ENCODE measurements at regions not wholly inside any gene's neighbourhood (a gene's known extent, or its start where the extent isn't known, plus 50 kb on each side); places are given as distances from the start of the nearest gene placed in this dataset.

DNA sequence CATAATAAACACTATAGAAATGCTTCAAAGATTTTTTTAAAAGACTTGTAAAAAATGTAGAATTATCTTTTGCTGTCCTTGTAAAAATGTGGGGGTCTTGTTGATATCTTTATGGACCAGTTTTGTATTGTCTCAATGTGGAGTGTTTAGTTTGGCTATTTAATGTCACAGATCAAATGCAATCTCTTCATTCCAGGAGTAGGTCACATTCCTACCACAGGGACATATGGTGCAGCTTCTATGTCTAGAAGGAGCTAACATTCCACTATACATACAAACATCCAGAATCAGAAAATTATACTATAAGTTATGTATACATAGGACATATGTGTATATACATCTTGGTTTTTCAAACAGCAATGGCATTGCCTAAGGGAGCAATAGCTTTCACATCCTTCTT, 345.7 kb downstream of the BMP4 start:
- Histone ChIP-seq H2AFZ (ENCODE audit: insufficient read depth, low read depth, low read length, poor library complexity, severe bottlenecking) (no peak overlapping the region), H3K79me2 (ENCODE audit: control insufficient read depth, insufficient read depth, low read length) (no peaks in the 10 kb centered on the region), H3K27me3 (replicated peaks in 1 of 4; ENCODE audit: control extremely low read depth in 1 of 4, control insufficient read depth in 3 of 4, insufficient read depth in 4 of 4, low read length in 3 of 4) (no peaks in the 10 kb centered on the region), H3K4me3 (ENCODE audit: control extremely low read depth in 1 of 5, extremely low read depth in 1 of 5, insufficient read depth in 1 of 5, low read depth in 2 of 5, low read length in 4 of 5) (no peak overlapping the region), H3K4me1 (ENCODE audit: control insufficient read depth in 2 of 2, insufficient read depth in 2 of 2, low read length in 2 of 2) (peaks cover 14 to 18% of the 10 kb centered on the region in 2 donors), H4K20me1 (ENCODE audit: control insufficient read depth, insufficient read depth, low read length, poor library complexity, severe bottlenecking) (no peaks in the 10 kb centered on the region), H3K4me2 (replicated peaks; ENCODE audit: low read depth, low read length, poor library complexity, severe bottlenecking) (no peak overlapping the region), H3K9ac (ENCODE audit: low read length) (no peak overlapping the region), H3K27ac (ENCODE audit: low read length in 2 of 2) (no peak overlapping the region), H3K9me3 (ENCODE audit: control extremely low read depth in 1 of 3, control insufficient read depth in 2 of 3, insufficient read depth in 1 of 3, low read length in 2 of 3) (no peaks in the 10 kb centered on the region), H3K36me3 (replicated peaks in 1 of 2; ENCODE audit: control extremely low read depth in 1 of 2, control insufficient read depth in 1 of 2, extremely low read depth in 1 of 2, insufficient read depth in 2 of 2, low read length in 1 of 2) (no peaks in the 10 kb centered on the region)
- DNase-seq (no peak), ATAC-seq (ENCODE audit: low read depth) (no peak)
- no peaks in the 10 kb centered on the region for H3K9me3 Mint-ChIP-seq (ENCODE audit: insufficient read depth)
- intact Hi-C loops (cut with micrococcal nuclease) = loop anchor here (5.0 kb wide), 3 partner anchors 74 to 1059 kb away; partner anchors contain the start of genes CDKN3, GPR137C and TXNDC16
- no peak overlapping the region for H3K27ac Mint-ChIP-seq
- H3K4me3 Mint-ChIP-seq = no peak overlapping the region
- ChIA-PET CTCF (no interaction called here), POLR2A (no interaction called here)
- TF ChIP-seq, protein P1, sequence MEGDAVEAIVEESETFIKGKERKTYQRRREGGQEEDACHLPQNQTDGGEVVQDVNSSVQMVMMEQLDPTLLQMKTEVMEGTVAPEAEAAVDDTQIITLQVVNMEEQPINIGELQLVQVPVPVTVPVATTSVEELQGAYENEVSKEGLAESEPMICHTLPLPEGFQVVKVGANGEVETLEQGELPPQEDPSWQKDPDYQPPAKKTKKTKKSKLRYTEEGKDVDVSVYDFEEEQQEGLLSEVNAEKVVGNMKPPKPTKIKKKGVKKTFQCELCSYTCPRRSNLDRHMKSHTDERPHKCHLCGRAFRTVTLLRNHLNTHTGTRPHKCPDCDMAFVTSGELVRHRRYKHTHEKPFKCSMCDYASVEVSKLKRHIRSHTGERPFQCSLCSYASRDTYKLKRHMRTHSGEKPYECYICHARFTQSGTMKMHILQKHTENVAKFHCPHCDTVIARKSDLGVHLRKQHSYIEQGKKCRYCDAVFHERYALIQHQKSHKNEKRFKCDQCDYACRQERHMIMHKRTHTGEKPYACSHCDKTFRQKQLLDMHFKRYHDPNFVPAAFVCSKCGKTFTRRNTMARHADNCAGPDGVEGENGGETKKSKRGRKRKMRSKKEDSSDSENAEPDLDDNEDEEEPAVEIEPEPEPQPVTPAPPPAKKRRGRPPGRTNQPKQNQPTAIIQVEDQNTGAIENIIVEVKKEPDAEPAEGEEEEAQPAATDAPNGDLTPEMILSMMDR (IDR thresholded peaks at IDR 0.05) = no peak
- peaks cover 47% of the 10 kb centered on the region for H3K4me1 Mint-ChIP-seq
- H3K27me3 Mint-ChIP-seq = peaks cover 2% of the 10 kb centered on the region

DNA sequence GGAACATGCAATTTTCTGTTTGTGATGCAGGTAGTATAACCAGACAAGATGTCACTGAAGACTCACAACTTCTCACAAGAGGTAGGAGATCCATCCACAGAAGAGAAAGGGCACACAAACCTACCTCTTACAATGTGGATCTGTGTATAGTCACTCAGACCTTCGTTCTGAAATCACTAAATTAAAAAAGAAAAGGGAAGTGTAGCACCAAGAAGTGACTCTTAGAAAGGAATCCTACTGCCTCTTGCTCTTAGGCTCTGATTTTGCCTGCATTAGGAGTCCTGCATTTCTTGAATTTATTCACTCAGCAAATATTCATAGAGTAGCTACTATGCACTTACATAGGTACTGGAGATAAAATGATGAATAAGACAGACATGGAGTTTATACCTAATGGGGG, 347.6 kb downstream of the BMP4 start:
- Histone ChIP-seq H4K20me1 (ENCODE audit: control insufficient read depth, insufficient read depth, low read length, poor library complexity, severe bottlenecking) (no peaks in the 10 kb centered on the region), H3K27ac (ENCODE audit: low read length in 2 of 2) (no peak overlapping the region), H3K9ac (ENCODE audit: low read length) (no peak overlapping the region), H3K4me1 (ENCODE audit: control insufficient read depth in 2 of 2, insufficient read depth in 2 of 2, low read length in 2 of 2) (peaks cover 14 to 15% of the 10 kb centered on the region in 2 donors), H2AFZ (ENCODE audit: insufficient read depth, low read depth, low read length, poor library complexity, severe bottlenecking) (no peak overlapping the region), H3K36me3 (replicated peaks in 1 of 2; ENCODE audit: control extremely low read depth in 1 of 2, control insufficient read depth in 1 of 2, extremely low read depth in 1 of 2, insufficient read depth in 2 of 2, low read length in 1 of 2) (no peaks in the 10 kb centered on the region), H3K79me2 (ENCODE audit: control insufficient read depth, insufficient read depth, low read length) (no peaks in the 10 kb centered on the region), H3K9me3 (ENCODE audit: control extremely low read depth in 1 of 3, control insufficient read depth in 2 of 3, insufficient read depth in 1 of 3, low read length in 2 of 3) (no peaks in the 10 kb centered on the region), H3K4me2 (replicated peaks; ENCODE audit: low read depth, low read length, poor library complexity, severe bottlenecking) (no peak overlapping the region), H3K27me3 (replicated peaks in 1 of 4; ENCODE audit: control extremely low read depth in 1 of 4, control insufficient read depth in 3 of 4, insufficient read depth in 4 of 4, low read length in 3 of 4) (no peaks in the 10 kb centered on the region), H3K4me3 (ENCODE audit: control extremely low read depth in 1 of 5, extremely low read depth in 1 of 5, insufficient read depth in 1 of 5, low read depth in 2 of 5, low read length in 4 of 5) (no peak overlapping the region)
- no peaks in the 10 kb centered on the region for H3K9me3 Mint-ChIP-seq (ENCODE audit: insufficient read depth)
- H3K27ac Mint-ChIP-seq = no peak overlapping the region
- ATAC-seq (ENCODE audit: low read depth) (no peak), DNase-seq (no peak)
- TF ChIP-seq, protein P1 (IDR thresholded peaks at IDR 0.05) = no peak
- no peak for TF ChIP-seq EZH2 (IDR thresholded peaks at IDR 0.05; ENCODE audit: borderline replicate concordance, insufficient read depth, low read depth, low read length, poor library complexity, severe bottlenecking)
- H3K27me3 Mint-ChIP-seq = peaks cover 2% of the 10 kb centered on the region
- POLR2A ChIA-PET = no interaction called here
- WGBS (ENCODE audit: insufficient coverage) = no CpG with 5 or more reads among the region's 1 CpG
- H3K4me3 Mint-ChIP-seq = no peak overlapping the region
- CTCF ChIA-PET = interaction anchor here (0.5 kb wide), 1 partner anchor 269 kb away, joined by 3 read pairs; no protein-coding TSS in a partner anchor
- peaks cover 43% of the 10 kb centered on the region for H3K4me1 Mint-ChIP-seq
- intact Hi-C loops (cut with micrococcal nuclease) = no loop called here

Data from B cell (primary cell).